SU-DHL-6 (cell line): ENCODE measurements at regions not wholly inside any gene's neighbourhood (a gene's known extent, or its start where the extent isn't known, plus 50 kb on each side); places are given as distances from the start of the nearest gene placed in this dataset.

Source experiments
- EZH2phosphoT487 ChIP-seq: fragments of 200-600 bp; sonication (generic), shearing (Covaris generic); conservative IDR thresholded peaks from 2 replicates; pipeline ENCODE4 v1.6.1; 2018; ENCODE audit warnings: mild to moderate bottlenecking, antibody characterized with exemption, low read length, moderate library complexity, mixed read lengths
- TF ChIP-seq, protein P1 (sequence below): fragments of 200-600 bp; sonication (generic); IDR thresholded peaks from one replicate; pipeline ENCODE4 v1.5.1; 2017; ENCODE audit warnings: antibody characterized with exemption, mild to moderate bottlenecking, low read length, moderate library complexity; ENCODE audit not compliant: insufficient read depth, poor library complexity, severe bottlenecking

DNA sequence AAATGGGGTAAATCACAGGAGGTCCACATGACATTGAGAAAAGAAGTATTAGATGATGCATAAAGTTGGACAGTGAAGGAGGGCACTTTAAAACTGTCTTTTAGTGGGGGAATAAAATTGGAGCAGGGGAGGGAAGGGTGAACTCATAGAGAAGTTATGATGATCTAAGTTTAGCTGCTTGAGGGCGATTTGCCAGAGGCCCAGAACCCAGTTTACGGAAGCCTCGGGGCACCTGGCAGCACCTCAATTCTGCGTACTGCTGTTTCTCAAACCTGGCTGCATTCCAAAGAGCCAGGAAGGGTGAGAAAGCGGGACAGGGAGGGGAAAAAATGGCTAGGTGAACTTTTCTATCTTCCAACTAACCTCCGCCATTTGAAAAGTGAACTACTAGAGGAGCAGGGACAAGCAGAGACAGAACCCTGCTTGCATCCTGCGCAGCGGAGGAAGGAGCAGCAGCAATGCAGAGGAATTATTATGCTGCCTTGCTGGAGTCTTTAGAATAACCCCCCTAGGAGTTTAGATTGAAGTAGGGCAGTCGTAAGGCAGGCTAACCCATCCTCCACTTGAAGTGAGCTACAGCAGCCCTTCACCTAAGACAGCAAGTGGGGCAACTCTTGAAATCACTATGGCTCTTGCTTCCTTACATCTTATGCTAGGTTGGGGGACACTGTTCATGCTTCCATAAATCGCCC, 316.8 kb downstream of the BRINP1 start:
- TF ChIP-seq, protein P1, sequence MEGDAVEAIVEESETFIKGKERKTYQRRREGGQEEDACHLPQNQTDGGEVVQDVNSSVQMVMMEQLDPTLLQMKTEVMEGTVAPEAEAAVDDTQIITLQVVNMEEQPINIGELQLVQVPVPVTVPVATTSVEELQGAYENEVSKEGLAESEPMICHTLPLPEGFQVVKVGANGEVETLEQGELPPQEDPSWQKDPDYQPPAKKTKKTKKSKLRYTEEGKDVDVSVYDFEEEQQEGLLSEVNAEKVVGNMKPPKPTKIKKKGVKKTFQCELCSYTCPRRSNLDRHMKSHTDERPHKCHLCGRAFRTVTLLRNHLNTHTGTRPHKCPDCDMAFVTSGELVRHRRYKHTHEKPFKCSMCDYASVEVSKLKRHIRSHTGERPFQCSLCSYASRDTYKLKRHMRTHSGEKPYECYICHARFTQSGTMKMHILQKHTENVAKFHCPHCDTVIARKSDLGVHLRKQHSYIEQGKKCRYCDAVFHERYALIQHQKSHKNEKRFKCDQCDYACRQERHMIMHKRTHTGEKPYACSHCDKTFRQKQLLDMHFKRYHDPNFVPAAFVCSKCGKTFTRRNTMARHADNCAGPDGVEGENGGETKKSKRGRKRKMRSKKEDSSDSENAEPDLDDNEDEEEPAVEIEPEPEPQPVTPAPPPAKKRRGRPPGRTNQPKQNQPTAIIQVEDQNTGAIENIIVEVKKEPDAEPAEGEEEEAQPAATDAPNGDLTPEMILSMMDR = no peak
- no peak for TF ChIP-seq EZH2phosphoT487
